Endothelial cell of umbilical vein (primary cell): ENCODE measurements at regions not wholly inside any gene's neighbourhood (a gene's known extent, or its start where the extent isn't known, plus 50 kb on each side); places are given as distances from the start of the nearest gene placed in this dataset.

Experiments
- EZH2 ChIP-seq: IDR thresholded peaks from 2 replicates; pipeline ENCODE4 v1.6.1; 2012; ENCODE audit warnings: borderline replicate concordance, low read depth, mild to moderate bottlenecking, moderate library complexity, low read length, inconsistent platforms; ENCODE audit not compliant: severe bottlenecking
- FOS ChIP-seq: IDR thresholded peaks from 2 replicates; pipeline ENCODE4 v1.6.1; 2011; ENCODE audit warnings: mild to moderate bottlenecking, low read length, moderate library complexity, borderline replicate concordance; ENCODE audit not compliant: insufficient read depth
- GATA2 ChIP-seq: IDR thresholded peaks from 2 replicates; pipeline ENCODE4 v1.7.0; 2011; ENCODE audit warnings: low read depth, mild to moderate bottlenecking, moderate library complexity, mixed read lengths, low read length; ENCODE audit not compliant: insufficient read length, insufficient read depth
- JUN ChIP-seq: IDR thresholded peaks from 2 replicates; pipeline ENCODE4 v1.6.1; 2011; ENCODE audit warnings: borderline replicate concordance, low read depth; ENCODE audit not compliant: insufficient read length, insufficient read depth
- POLR2A ChIP-seq: IDR thresholded peaks from 2 replicates; pipeline ENCODE4 v1.6.1; 2012; ENCODE audit warnings: low read depth, mild to moderate bottlenecking, control low read depth, low read length
- POLR2AphosphoS5 ChIP-seq: IDR thresholded peaks from 2 replicates; pipeline ENCODE4 v1.6.1; 2012; ENCODE audit warnings: low read depth, mild to moderate bottlenecking, control low read depth, low read length, moderate library complexity; ENCODE audit not compliant: insufficient read depth
- TF ChIP-seq, protein P1 (sequence below), 2 donors: IDR thresholded peaks; 1 replicate in 1 of 2; 2 replicates in 1 of 2; pipeline ENCODE4 v1.5.1; 2011; ENCODE audit warnings: low read length in 2 of 2, mild to moderate bottlenecking in 2 of 2, moderate library complexity in 2 of 2, control low read depth in 1 of 2, inconsistent platforms in 1 of 2, low read depth in 1 of 2; ENCODE audit not compliant: insufficient read depth in 1 of 2; ENCODE audit errors: extremely low read depth in 1 of 2
- TF ChIP-seq, protein P2 (sequence below): IDR thresholded peaks from 2 replicates; pipeline ENCODE4 v1.6.1; 2011; ENCODE audit not compliant: insufficient read depth, insufficient read length

GRCh38 chr7:119802147-119802546, 470.8 kb upstream of the KCND2 start:
- no peak for TF ChIP-seq POLR2A
- TF ChIP-seq, protein P1, sequence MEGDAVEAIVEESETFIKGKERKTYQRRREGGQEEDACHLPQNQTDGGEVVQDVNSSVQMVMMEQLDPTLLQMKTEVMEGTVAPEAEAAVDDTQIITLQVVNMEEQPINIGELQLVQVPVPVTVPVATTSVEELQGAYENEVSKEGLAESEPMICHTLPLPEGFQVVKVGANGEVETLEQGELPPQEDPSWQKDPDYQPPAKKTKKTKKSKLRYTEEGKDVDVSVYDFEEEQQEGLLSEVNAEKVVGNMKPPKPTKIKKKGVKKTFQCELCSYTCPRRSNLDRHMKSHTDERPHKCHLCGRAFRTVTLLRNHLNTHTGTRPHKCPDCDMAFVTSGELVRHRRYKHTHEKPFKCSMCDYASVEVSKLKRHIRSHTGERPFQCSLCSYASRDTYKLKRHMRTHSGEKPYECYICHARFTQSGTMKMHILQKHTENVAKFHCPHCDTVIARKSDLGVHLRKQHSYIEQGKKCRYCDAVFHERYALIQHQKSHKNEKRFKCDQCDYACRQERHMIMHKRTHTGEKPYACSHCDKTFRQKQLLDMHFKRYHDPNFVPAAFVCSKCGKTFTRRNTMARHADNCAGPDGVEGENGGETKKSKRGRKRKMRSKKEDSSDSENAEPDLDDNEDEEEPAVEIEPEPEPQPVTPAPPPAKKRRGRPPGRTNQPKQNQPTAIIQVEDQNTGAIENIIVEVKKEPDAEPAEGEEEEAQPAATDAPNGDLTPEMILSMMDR (IDR thresholded peaks at IDR 0.05; ENCODE audit: extremely low read depth in 1 of 2, insufficient read depth in 1 of 2, low read depth in 1 of 2, low read length in 2 of 2), result no peak
- no peak for TF ChIP-seq POLR2AphosphoS5
- no peak for TF ChIP-seq EZH2
- TF ChIP-seq, protein P2, sequence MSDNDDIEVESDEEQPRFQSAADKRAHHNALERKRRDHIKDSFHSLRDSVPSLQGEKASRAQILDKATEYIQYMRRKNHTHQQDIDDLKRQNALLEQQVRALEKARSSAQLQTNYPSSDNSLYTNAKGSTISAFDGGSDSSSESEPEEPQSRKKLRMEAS, result no peak
- no peak for TF ChIP-seq FOS
- no peak for TF ChIP-seq JUN
- no peak for TF ChIP-seq GATA2
